ENCODE measurements at regions not wholly inside any gene's neighbourhood (a gene's known extent, or its start where the extent isn't known, plus 50 kb on each side); places are given as distances from the start of the nearest gene placed in this dataset.

DNA sequence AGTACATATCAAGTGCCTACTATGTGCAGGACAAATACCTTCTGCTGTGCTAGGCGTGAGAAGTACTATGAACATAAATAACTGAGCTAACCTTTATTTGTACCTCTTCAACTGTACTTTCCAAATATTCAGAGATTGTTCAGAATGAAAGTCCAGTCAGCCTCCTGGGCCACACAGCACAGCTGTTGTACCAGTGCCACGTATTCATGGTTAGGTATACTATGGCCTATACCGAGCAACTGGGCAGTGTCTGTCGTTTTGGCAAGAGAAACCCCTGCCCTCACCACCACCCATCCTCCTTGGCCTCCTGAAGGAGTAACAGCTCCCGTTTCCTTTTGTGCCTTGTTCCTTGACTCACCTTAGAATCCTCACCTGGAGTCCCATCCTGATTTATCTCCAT lies 53.0 kb downstream of the RASSF10 start:
- no peak for DNase-seq

- no peak for DNase-seq
These were observed 55.5 kb downstream of the RASSF10 start for GRCh38 chr11:13064593-13064992.

- no peak for DNase-seq
These were observed 56.2 kb downstream of the RASSF10 start for GRCh38 chr11:13065200-13065787.

DNA sequence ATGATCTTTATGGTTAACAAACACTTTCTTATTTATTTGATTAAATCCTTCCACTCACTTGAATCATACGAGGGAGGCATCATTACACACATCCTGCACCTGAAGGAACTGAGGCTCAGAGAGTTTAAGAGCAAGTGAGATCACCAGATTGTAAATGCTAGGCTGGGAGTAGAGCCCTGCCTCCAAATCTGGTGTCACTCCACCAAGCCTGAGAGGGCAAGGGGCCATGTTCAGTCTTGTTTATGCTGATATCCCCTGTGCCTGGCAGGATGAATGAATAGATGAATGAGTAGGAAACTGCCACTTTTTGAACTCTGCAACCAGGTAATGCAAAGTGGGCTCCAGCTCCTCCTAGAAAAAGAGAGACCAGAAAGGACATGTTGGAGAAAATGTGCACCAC lies 59.1 kb downstream of the RASSF10 start:
- no peak for DNase-seq

DNA sequence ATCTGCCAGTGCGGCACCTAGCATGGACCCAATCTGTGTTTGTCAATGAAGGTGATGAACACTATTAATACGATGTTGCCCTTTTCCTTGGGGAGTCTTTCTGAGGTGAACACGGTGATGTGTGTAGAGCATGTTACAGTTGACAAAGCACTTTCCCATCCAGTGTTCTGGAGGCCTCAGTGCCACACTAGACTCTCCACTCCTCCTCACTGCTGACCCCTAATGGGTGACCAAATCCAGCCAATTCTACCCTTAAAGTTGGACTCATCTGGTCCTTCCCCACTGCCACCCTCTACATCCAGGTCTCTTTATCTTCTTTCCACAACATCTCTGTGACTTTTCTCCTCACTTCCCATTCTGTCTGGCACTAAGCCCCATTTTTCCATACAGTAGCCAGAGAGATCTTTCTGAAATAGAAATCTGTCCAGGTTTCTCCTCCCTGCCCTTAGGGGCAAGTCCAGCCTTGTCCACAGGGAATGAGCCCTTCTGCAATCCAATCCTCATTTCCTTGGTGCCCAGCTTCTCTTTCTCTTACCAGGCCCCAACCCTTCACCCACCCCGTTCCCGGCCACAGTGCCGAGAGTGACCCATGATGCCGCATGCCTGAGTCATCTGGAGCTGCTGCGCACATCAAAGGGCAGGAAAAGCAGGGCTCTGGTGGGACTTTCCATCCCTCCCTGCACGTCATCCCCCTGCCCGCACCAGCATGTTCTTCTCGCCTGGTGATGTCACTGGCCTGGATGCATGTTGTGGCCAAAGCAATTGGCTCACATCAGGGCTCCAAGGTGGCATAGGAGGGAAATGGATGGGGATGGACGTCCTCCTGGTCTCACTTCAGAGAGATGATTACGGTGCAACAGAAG lies 64.2 kb downstream of the RASSF10 start:
- DNase-seq: no peak

GRCh38 chr11:13074714-13075464 lies 65.8 kb downstream of the RASSF10 start:
- DNase-seq: no peak

- no peak for DNase-seq
These were observed 67.8 kb downstream of the RASSF10 start for GRCh38 chr11:13076961-13077360.

DNA sequence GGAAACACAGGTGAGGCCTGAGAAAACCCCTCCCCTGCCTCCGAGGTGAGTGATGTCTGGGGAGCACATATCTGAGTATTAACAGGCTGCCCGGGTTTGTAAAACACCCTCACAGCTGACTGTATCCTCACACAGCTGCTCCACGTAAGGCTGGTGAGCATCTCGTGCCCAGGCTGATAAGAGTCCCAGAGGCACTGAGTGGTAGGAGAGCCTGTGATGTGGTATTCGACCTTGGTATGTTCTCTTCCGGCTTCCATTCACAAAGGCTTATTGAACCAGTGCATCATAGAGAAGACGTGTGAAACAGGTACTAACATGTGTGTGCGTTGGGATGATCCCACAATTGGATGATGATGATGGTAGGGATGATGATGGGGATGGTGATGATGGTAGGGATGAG lies 71.7 kb downstream of the RASSF10 start:
- no peak for DNase-seq

- no peak for DNase-seq
These were observed 73.5 kb downstream of the RASSF10 start for GRCh38 chr11:13082588-13082987.

DNA sequence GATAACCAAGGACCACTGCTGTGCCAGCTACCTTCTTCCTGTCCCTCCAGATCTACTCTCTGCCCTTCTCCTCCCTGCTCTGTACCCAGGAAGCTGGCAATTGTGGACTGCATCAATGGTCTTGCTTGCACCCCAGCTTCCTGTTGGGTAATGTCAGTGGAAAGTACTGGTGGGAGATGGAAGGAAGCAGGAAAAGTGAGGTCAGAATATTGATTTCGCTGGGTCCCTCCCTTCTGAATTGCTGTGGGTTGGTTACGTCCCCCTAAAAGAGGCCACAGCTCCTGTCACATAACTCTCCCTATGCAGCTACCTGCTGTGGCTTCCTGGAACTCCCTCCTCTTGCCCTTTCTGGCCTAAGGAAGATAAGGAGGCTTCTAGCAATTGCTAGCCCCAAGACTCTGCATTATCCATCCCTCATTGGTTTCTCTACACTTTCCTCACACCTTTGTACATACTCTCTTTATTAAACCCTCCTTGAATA lies 81.2 kb downstream of the RASSF10 start:
- no peak for DNase-seq

DNA sequence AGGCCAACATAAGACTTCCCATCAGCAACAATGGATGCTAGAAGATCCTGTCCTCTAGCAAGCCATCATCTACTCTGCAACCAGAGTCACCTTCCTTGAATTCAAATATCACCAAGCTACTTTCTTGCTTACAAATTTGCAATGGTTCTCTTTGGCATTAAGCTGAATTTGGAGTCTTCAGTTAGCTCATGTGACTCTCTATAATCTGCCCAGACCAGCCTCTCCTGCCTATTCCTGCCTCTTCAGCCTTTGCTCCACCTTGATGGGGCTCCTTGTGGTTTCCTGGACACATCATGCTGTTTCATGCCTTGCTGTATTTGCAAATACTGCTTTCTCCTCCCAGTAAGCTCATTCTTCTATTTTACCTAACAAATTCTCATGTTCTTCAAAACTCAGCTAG lies 82.3 kb downstream of the RASSF10 start:
- DNase-seq: no peak

DNA sequence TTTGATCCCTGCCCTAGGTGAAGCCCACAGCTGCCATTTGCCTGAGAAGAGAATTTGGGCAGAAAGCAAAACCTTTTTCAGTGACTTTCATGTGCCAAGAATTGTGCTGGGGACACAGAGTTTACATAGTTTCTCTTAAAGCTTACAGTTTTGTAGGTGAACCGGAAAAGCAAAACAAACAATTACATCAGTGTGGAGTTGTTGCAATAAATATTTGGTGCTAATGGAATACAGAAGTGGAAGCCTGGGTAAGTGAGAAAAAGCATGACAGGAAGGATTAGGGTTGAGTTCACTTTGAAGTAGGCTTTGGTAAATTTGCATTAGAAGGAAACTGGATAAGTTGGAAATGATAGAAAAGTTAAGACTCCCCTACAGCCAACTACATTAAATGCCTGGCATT lies 82.7 kb downstream of the RASSF10 start:
- DNase-seq: no peak

- DNase-seq: no peak
These were observed 86.0 kb downstream of the RASSF10 start for GRCh38 chr11:13094930-13095687.

GRCh38 chr11:13098063-13098462 lies 88.9 kb downstream of the RASSF10 start:
- no peak for DNase-seq

- DNase-seq: no peak
These were observed 89.6 kb downstream of the RASSF10 start for GRCh38 chr11:13098616-13099289.

- no peak for DNase-seq
These were observed 92.8 kb downstream of the RASSF10 start for GRCh38 chr11:13101644-13102512.

DNA sequence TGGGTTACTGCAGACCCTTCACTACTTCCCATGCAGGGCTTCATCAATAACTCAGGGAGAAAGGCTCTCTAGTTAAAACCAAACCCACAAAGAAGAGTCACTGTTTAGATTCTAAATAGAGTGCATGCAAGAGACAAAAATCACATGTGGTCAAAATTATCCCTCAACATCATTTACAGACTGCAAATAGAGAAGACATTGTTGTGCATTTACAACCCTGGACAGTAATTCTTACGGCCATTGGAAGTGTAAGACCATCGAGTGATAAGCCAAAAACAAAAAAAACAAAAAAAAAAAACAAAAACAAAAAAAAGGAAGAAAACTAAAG lies 93.4 kb downstream of the RASSF10 start:
- no peak for DNase-seq

DNA sequence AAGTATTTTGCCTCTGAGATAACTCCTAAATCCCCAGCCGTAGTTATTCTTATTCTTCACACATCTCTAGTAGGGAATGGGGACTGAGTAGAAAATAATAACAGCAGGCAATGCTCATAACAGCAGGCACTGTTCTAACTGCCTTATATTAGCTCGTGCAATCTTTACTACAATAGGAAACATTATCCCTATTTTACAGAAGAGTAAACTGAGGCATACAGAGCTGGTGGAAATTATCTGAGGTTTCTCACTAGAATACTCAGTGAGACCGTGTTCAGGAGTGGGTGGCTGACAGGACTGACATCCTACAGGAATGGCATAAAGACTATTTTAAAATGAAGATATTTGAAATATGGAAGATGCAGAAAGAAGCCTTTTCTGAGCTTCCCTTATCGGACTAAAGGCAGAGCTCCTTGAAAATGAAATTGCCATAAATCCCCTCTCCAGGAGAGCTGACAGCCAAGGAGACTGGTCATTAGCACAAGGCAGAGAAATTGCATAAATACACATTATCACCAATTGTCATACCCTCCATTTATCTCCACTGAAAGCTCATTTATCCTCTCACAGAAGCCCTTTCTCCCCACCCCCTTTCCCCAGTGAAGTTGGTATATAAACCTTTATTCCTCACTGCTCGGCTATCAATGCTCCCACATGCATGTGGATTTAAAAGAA lies 93.9 kb downstream of the RASSF10 start:
- DNase-seq: no peak

DNA sequence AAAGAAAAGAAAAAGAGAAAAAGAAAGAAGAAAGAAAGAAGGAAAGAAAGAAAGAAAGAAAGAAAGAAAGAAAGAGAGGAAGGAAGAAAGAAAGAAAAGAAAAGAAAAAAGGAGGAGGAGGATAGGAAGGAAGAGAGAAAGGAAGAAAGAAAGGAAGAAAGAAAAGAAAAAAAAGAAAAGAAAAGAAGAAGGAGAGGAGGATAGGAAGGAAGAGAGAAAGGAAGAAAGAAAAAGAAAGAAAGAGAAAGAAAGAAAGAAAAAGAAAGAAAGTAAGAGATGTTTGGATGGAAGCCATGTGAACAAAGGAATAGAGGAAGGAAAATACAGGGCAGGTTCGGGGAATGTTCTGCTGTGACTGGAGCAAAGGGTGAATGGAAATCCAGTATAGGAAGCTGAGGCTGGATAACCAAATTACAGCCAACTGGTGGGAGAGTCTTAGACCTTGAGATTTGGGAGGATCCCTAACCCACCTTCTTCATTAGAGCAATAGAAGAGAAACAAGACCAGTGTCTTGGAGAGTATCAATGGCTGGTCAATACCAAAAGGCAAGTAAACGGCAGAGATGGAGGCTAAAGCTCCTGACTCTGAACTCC lies 94.9 kb downstream of the RASSF10 start:
- DNase-seq: no peak

GRCh38 chr11:13104619-13105236 lies 95.6 kb downstream of the RASSF10 start:
- no peak for DNase-seq

All from suppressor macrophage (primary cell).